Pancreas (tissue), 10 donors: ENCODE measurements at regions not wholly inside any gene's neighbourhood (a gene's known extent, or its start where the extent isn't known, plus 50 kb on each side); places are given as distances from the start of the nearest gene placed in this dataset.

Experiments
- ATAC-seq, 4 donors: fragments of 200-7000 bp; cut with Tn5 transposase; one replicate each; pipeline versions ENCODE4 v1.8.0 to v1.9.1; 2020; ENCODE audit warnings: mild to moderate bottlenecking in 4 of 4, moderate library complexity in 4 of 4
- DNase-seq, 6 donors: peaks; one replicate each; pipeline ENCODE4 v3.0.0-alpha.2; 2020
- FAIRE-seq: peaks from 2 replicates; lab custom pipeline; 2012; peaks lifted over from hg19 to GRCh38; lab: Jason Lieb, UNC
- H3K27ac ChIP-seq, 4 donors: fragments of 200-600 bp; sonication (generic); 1 replicate in 3 of 4; 2 replicates in 1 of 4; pipeline versions ENCODE4 v1.5.0 to v1.8.0; 2020
- H3K27me3 ChIP-seq, 4 donors: fragments of 200-600 bp; one replicate each; pipeline ENCODE4 v1.8.0; 2021
- H3K36me3 ChIP-seq, 3 donors: fragments of 200-600 bp; sonication (generic) in 1 of 3; one replicate each; pipeline versions ENCODE4 v1.5.0 to v1.8.0; 2020 to 2021
- H3K4me1 ChIP-seq, 3 donors: fragments of 200-600 bp; one replicate each; pipeline ENCODE4 v1.8.0; 2021
- H3K4me3 ChIP-seq, 4 donors: fragments of 200-600 bp; sonication (generic) in 2 of 4; one replicate each; pipeline versions ENCODE4 v1.5.0 to v1.8.0; 2020 to 2021
- H3K9me3 ChIP-seq, 4 donors: fragments of 200-600 bp; one replicate each; pipeline ENCODE4 v1.8.0; 2021
- WGBS, 2 donors: extraction: QIAGEN DNeasy Blood & Tissue Kit; methylation state at CpG; one replicate each; pipeline ENCODE4 v1.1.7; 2013; 5-methylcytosine and 5-hydroxymethylcytosine counted together
- intact Hi-C, 3 donors: fragments of 100-400 bp; cut with DNase I; formaldehyde crosslinking; loops; one replicate each; pipeline versions ENCODE4 v1.11.1 to v1.14.2; 2022
- TF ChIP-seq, protein P1 (sequence below), 4 donors: fragments of 200-600 bp; sonication (generic) in 3 of 4; IDR thresholded peaks; one replicate each; pipeline versions ENCODE4 v1.5.0 to v1.8.0; 2021; ENCODE audit warnings: antibody characterized with exemption in 4 of 4
- donor health status: healthy with polysubstance abuse.
- donor health status: DM: no; HTN: no; CAD: no; lungs with moderate emphysema.
- donor health status: DM: no; HTN: no; CAD: no.
- donor health status: control.
- donor health status: control.
- donor health status: Bipolar disorder and iron deficiency.
- donor health status: DM: yes; HTN: yes; CAD: no.
- donor health status: DM: no; HTN: no; CAD: no.
- donor health status: DM: no; HTN: no; CAD: no.
- donor health status: DM: yes; HTN: yes; CAD: no.

DNA sequence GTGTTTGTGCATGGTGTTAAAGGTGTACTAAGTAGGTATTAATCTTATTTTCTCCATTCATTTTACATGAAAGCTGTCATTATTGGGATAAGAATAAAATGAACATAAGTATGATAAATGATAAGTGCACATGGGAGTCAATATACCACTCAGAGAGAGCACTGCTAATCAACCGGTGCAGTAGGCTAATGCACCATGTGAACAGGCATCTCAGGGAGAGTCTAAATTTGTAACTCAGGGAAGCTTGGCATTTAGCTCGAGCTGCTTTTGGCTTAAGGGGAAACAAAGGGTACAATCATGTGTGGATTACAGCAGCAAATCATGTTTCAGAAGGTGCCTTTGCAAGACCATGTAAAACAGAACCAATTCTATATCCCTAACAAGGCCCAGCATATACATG, 127.4 kb downstream of the MGST1 start:
- H3K9me3 ChIP-seq, result no peaks in the 10 kb centered on the region
- no peaks in the 10 kb centered on the region for H3K36me3 ChIP-seq
- FAIRE-seq (no peak), DNase-seq (no peak), ATAC-seq (no peak)
- intact Hi-C loops, result no loop called here
- TF ChIP-seq, protein P1, sequence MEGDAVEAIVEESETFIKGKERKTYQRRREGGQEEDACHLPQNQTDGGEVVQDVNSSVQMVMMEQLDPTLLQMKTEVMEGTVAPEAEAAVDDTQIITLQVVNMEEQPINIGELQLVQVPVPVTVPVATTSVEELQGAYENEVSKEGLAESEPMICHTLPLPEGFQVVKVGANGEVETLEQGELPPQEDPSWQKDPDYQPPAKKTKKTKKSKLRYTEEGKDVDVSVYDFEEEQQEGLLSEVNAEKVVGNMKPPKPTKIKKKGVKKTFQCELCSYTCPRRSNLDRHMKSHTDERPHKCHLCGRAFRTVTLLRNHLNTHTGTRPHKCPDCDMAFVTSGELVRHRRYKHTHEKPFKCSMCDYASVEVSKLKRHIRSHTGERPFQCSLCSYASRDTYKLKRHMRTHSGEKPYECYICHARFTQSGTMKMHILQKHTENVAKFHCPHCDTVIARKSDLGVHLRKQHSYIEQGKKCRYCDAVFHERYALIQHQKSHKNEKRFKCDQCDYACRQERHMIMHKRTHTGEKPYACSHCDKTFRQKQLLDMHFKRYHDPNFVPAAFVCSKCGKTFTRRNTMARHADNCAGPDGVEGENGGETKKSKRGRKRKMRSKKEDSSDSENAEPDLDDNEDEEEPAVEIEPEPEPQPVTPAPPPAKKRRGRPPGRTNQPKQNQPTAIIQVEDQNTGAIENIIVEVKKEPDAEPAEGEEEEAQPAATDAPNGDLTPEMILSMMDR (IDR thresholded peaks at IDR 0.05), result no peak
- no peaks in the 10 kb centered on the region for H3K4me1 ChIP-seq
- H3K27ac ChIP-seq, result no peak overlapping the region
- WGBS, 2 donors, result 45 to 47% methylated on average over 2 of the region's 2 CpGs
- H3K4me3 ChIP-seq, result no peak overlapping the region
- no peaks in the 10 kb centered on the region for H3K27me3 ChIP-seq

- no peak for FAIRE-seq
- no peak for ATAC-seq
- no peaks in the 10 kb centered on the region for H3K9me3 ChIP-seq
- no peak overlapping the region for H3K4me3 ChIP-seq
- H3K27ac ChIP-seq, result no peak overlapping the region
- intact Hi-C loops, result no loop called here
- H3K27me3 ChIP-seq, result no peaks in the 10 kb centered on the region
- 79 to 100% methylated on average over 1 of the region's 1 CpG for WGBS, 2 donors
- DNase-seq, result no peak
- H3K4me1 ChIP-seq, result no peaks in the 10 kb centered on the region
- no peaks in the 10 kb centered on the region for H3K36me3 ChIP-seq
- TF ChIP-seq, protein P1 (IDR thresholded peaks at IDR 0.05), result no peak
Observed at GRCh38 chr12:16475521-16475920, 128.1 kb downstream of the MGST1 start.

DNA sequence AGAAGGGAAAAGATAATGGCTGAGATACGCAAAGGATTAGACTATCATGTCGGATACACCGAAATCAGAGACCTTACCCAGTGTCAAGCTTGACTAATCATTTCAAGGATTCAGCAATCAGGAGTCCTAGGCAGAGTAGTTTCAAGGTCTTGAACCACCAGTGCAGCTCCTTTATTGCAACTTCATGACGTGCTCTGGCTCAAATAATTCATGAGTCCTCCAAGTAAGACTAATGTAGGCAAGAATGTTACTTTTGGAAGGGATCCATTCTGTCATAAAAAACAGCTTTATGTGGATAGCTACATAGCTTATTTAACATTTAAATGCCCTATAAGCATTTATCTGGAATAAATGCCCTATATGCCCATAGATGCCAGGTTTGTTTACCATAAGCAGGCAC, 123.2 kb downstream of the LMO3 start:
- no peak for FAIRE-seq
- intact Hi-C loops, result no loop called here

GRCh38 chr12:16492240-16492639, 113.7 kb downstream of the LMO3 start:
- H3K4me1 ChIP-seq, result no peaks in the 10 kb centered on the region
- no peak overlapping the region for H3K4me3 ChIP-seq
- TF ChIP-seq, protein P1 (IDR thresholded peaks at IDR 0.05), result no peak
- no peak for FAIRE-seq
- no peaks in the 10 kb centered on the region for H3K27me3 ChIP-seq
- no peaks in the 10 kb centered on the region for H3K9me3 ChIP-seq
- intact Hi-C loops, result no loop called here
- DNase-seq, result no peak
- H3K27ac ChIP-seq, result no peak overlapping the region
- no peaks in the 10 kb centered on the region for H3K36me3 ChIP-seq
- WGBS, 2 donors, result 92 to 94% methylated on average over 4 of the region's 4 CpGs
- no peak for ATAC-seq

More for the DNA sequence above, 123.2 kb downstream of the LMO3 start:
- Histone ChIP-seq H3K27me3 (no peaks in the 10 kb centered on the region), H3K36me3 (no peaks in the 10 kb centered on the region), H3K4me1 (no peaks in the 10 kb centered on the region), H3K4me3 (no peak overlapping the region), H3K27ac (no peak overlapping the region), H3K9me3 (no peaks in the 10 kb centered on the region)
- ATAC-seq, result no peak
- WGBS, 2 donors, result 91 to 92% methylated on average over 4 of the region's 4 CpGs
- TF ChIP-seq, protein P1 (IDR thresholded peaks at IDR 0.05), result no peak
- DNase-seq, result no peak

GRCh38 chr12:16492820-16493797, 112.9 kb downstream of the LMO3 start:
- FAIRE-seq (no peak), DNase-seq (no peak), ATAC-seq (peak; percentile 73 to 92 (median 84))
- no peaks in the 10 kb centered on the region for H3K27me3 ChIP-seq
- WGBS, 2 donors, result 66 to 67% methylated on average over 4 of the region's 4 CpGs
- no peak overlapping the region for H3K4me3 ChIP-seq
- no peaks in the 10 kb centered on the region for H3K9me3 ChIP-seq
- H3K36me3 ChIP-seq, result no peaks in the 10 kb centered on the region
- intact Hi-C loops, result no loop called here
- H3K27ac ChIP-seq, result peak overlapping the region in 1 of 4 donors; percentile 14
- TF ChIP-seq, protein P1 (IDR thresholded peaks at IDR 0.05), result no peak
- H3K4me1 ChIP-seq, result no peaks in the 10 kb centered on the region
